ENCODE measurements at regions not wholly inside any gene's neighbourhood (a gene's known extent, or its start where the extent isn't known, plus 50 kb on each side); places are given as distances from the start of the nearest gene placed in this dataset.

GRCh38 chr21:33124889-33125288, 54.9 kb downstream of the OLIG1 start:
- no peak overlapping the region for H3K9ac ChIP-seq (ENCODE audit: low read length)
- ChIA-PET POLR2A (no interaction called here), CTCF (interaction anchor here (0.7 to 0.8 kb wide), 2 partner anchors 99 to 131 kb away, joined by 3 to 4 read pairs; partner anchors contain the start of gene OLIG2), RAD21 (ENCODE audit: low non-redundant PET in 1 of 2, low total read pairs in 2 of 2, uncharacterized antibody in 2 of 2, unreplicated experiment in 2 of 2) (interaction anchor here in 1 of 2 experiments (0.6 kb wide), 1 partner anchor 354 kb away, joined by 3 read pairs; the partner anchor contains the start of gene PAXBP1)
- no peak overlapping the region for H3K4me2 ChIP-seq (ENCODE audit: low read length)
- H3K36me3 ChIP-seq (ENCODE audit: control insufficient read depth in 1 of 2, insufficient read depth in 2 of 2, low read length in 2 of 2): no peaks in the 10 kb centered on the region
- H3K9me3 ChIP-seq (ENCODE audit: control insufficient read depth in 1 of 2, insufficient read depth in 1 of 2, low read depth in 1 of 2, low read length in 2 of 2): no peaks in the 10 kb centered on the region
- H3K4me1 ChIP-seq (ENCODE audit: control insufficient read depth in 1 of 2, insufficient read depth in 2 of 2, low read length in 2 of 2): peaks cover 0 to 5% of the 10 kb centered on the region in 2 experiments; a peak in 1 of 4 replicates
- BruUV-seq (replicated peaks): no TSS peak
- DNase-seq (ENCODE audit: low read depth, low spot score) (no peak), ATAC-seq (no peak)
- H3K27me3 ChIP-seq (ENCODE audit: insufficient read depth, low read length): peaks cover 3% of the 10 kb centered on the region; the same call in 1 of the 2 replicates
- H3K79me2 ChIP-seq (ENCODE audit: insufficient read depth, low read length): no peaks in the 10 kb centered on the region
- no peak overlapping the region for H2AFZ ChIP-seq (ENCODE audit: low read depth, low read length, poor library complexity, severe bottlenecking)
- no peaks in the 10 kb centered on the region for H4K20me1 ChIP-seq (ENCODE audit: insufficient read depth)
- no peak for TF ChIP-seq SRF (IDR thresholded peaks at IDR 0.05; ENCODE audit: low read depth)
- TF ChIP-seq SP1 (IDR thresholded peaks at IDR 0.05; ENCODE audit: low read depth): no peak
- TF ChIP-seq YY1 (IDR thresholded peaks at IDR 0.05; ENCODE audit: extremely low read depth, insufficient replicate concordance, low read depth, low read length): no peak
- no peak for TF ChIP-seq ZFX (IDR thresholded peaks at IDR 0.05)
- no peak for TF ChIP-seq ATF3 (IDR thresholded peaks at IDR 0.05)
- no peak for TF ChIP-seq POLR2A (IDR thresholded peaks at IDR 0.05; ENCODE audit: borderline replicate concordance, extremely low read depth, insufficient read depth, insufficient read length)
- no peak overlapping the region for H3K27ac ChIP-seq (ENCODE audit: low read depth, low read length)
- intact Hi-C loops (cut with micrococcal nuclease): loop anchor here (5.0 kb wide), 2 partner anchors 203 to 322 kb away; no protein-coding TSS in a partner anchor
- no peak overlapping the region for H3K4me3 ChIP-seq (replicated peaks in 1 of 2; ENCODE audit: low read depth in 1 of 2, low read length in 2 of 2)
- H3K9me2 ChIP-seq (ENCODE audit: insufficient read depth): no peaks in the 10 kb centered on the region

DNA sequence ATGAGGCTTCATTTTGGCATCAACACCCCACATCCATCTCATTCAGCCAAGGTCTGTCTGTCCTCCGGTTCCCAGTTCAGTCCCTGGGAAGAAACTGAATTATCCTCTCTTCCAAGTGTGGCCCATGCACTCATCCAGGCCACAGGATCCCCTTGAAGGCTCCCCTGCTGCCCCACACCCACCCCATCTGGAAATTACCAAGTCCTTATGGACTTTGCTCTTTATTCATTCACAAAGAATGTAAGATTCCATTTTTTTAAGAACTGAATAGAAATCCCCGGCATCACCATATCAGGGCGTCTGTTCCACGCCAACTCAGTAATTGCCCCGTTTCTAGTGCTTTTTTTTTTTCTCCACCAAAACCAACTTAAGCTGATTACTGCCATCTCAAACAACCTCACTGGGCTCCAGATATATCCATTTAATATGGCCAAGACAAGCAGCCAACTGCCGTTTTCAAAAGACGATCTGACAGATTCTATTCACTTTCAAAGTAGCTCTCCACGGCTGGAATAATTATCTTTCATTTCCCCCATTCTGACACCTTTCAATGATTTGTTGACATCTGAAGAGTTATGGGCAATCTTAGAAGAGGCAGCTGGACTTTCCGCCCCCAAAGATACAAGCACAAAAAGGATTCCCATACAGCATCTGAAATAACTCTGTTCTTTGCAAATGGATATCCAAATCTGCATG, 55.9 kb downstream of the OLIG1 start:
- no peak overlapping the region for H3K4me2 ChIP-seq (ENCODE audit: low read length)
- H3K9ac ChIP-seq (ENCODE audit: low read length): no peak overlapping the region
- no TSS peak for BruUV-seq (replicated peaks)
- peaks cover 4% of the 10 kb centered on the region; the same call in 1 of the 2 replicates for H3K27me3 ChIP-seq (ENCODE audit: insufficient read depth, low read length)
- no peak overlapping the region for H3K4me3 ChIP-seq (replicated peaks in 1 of 2; ENCODE audit: low read depth in 1 of 2, low read length in 2 of 2)
- RAD21 ChIA-PET (ENCODE audit: low non-redundant PET in 1 of 2, low total read pairs in 2 of 2, uncharacterized antibody in 2 of 2, unreplicated experiment in 2 of 2): interaction anchor here in 1 of 2 experiments (0.6 to 1.7 kb wide), 2 partner anchors 186 to 354 kb away, joined by 3 to 6 read pairs; partner anchors contain the start of gene PAXBP1
- intact Hi-C loops (cut with micrococcal nuclease): loop anchor here (2.0 to 5.0 kb wide), 4 partner anchors 204 to 473 kb away; no protein-coding TSS in a partner anchor
- H3K79me2 ChIP-seq (ENCODE audit: insufficient read depth, low read length): no peaks in the 10 kb centered on the region
- CTCF ChIA-PET: interaction anchor here (1.3 to 3.6 kb wide), 4 partner anchors 9 to 318 kb away, joined by 3 to 45 read pairs (median 12); no protein-coding TSS in a partner anchor
- ATAC-seq (no peak), DNase-seq (ENCODE audit: low read depth, low spot score) (no peak)
- no peak overlapping the region for H3K27ac ChIP-seq (ENCODE audit: low read depth, low read length)
- H3K36me3 ChIP-seq (ENCODE audit: control insufficient read depth in 1 of 2, insufficient read depth in 2 of 2, low read length in 2 of 2): no peaks in the 10 kb centered on the region
- POLR2A ChIA-PET: no interaction called here
- H3K9me2 ChIP-seq (ENCODE audit: insufficient read depth): no peaks in the 10 kb centered on the region
- no peaks in the 10 kb centered on the region for H3K9me3 ChIP-seq (ENCODE audit: control insufficient read depth in 1 of 2, insufficient read depth in 1 of 2, low read depth in 1 of 2, low read length in 2 of 2)
- no peaks in the 10 kb centered on the region for H4K20me1 ChIP-seq (ENCODE audit: insufficient read depth)
- H2AFZ ChIP-seq (ENCODE audit: low read depth, low read length, poor library complexity, severe bottlenecking): no peak overlapping the region
- peaks cover 0 to 5% of the 10 kb centered on the region in 2 experiments; a peak in 1 of 4 replicates for H3K4me1 ChIP-seq (ENCODE audit: control insufficient read depth in 1 of 2, insufficient read depth in 2 of 2, low read length in 2 of 2)
- TF ChIP-seq POLR2A (IDR thresholded peaks at IDR 0.05; ENCODE audit: borderline replicate concordance, extremely low read depth, insufficient read depth, insufficient read length) (no peak), CTCF (IDR thresholded peaks at IDR 0.05 in 2 of 3, conservative IDR thresholded peaks at IDR 0.05 in 1 of 3; ENCODE audit: borderline replicate concordance in 1 of 3, insufficient read depth in 1 of 3, low read depth in 2 of 3, low read length in 2 of 3) (no peak), RAD21 (IDR thresholded peaks at IDR 0.05; ENCODE audit: low read depth) (no peak), SIN3A (IDR thresholded peaks at IDR 0.05; ENCODE audit: low read depth) (no peak), CBX3 (IDR thresholded peaks at IDR 0.05; ENCODE audit: low read depth) (no peak), POLR2AphosphoS5 (IDR thresholded peaks at IDR 0.05; ENCODE audit: low read depth, low read length) (no peak), ATF3 (IDR thresholded peaks at IDR 0.05) (no peak), TCF7L2 (IDR thresholded peaks at IDR 0.05; ENCODE audit: borderline replicate concordance, extremely low read depth, insufficient read depth, insufficient read length) (no peak), EZH2 (IDR thresholded peaks at IDR 0.05) (no peak)
- TF ChIP-seq, protein P1, sequence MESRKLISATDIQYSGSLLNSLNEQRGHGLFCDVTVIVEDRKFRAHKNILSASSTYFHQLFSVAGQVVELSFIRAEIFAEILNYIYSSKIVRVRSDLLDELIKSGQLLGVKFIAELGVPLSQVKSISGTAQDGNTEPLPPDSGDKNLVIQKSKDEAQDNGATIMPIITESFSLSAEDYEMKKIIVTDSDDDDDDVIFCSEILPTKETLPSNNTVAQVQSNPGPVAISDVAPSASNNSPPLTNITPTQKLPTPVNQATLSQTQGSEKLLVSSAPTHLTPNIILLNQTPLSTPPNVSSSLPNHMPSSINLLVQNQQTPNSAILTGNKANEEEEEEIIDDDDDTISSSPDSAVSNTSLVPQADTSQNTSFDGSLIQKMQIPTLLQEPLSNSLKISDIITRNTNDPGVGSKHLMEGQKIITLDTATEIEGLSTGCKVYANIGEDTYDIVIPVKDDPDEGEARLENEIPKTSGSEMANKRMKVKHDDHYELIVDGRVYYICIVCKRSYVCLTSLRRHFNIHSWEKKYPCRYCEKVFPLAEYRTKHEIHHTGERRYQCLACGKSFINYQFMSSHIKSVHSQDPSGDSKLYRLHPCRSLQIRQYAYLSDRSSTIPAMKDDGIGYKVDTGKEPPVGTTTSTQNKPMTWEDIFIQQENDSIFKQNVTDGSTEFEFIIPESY (IDR thresholded peaks at IDR 0.05; ENCODE audit: extremely low read depth, insufficient replicate concordance, low read length): no peak
